ENCODE measurements at regions not wholly inside any gene's neighbourhood (a gene's known extent, or its start where the extent isn't known, plus 50 kb on each side); places are given as distances from the start of the nearest gene placed in this dataset.

- Histone ChIP-seq H3K4me2 (ENCODE audit: control insufficient read depth, extremely low read depth, insufficient read depth, low read depth, low read length) (no peak overlapping the region), H3K27me3 (ENCODE audit: control insufficient read depth, extremely low read depth, insufficient read depth, low read length) (no peaks in the 10 kb centered on the region), H4K20me1 (ENCODE audit: control insufficient read depth, extremely low read depth, insufficient read depth, low read length) (no peaks in the 10 kb centered on the region), H3K9me1 (ENCODE audit: control insufficient read depth, extremely low read depth, insufficient read depth, low read length) (no peaks in the 10 kb centered on the region), H3K9me3 (ENCODE audit: control insufficient read depth, low read depth, low read length) (no peaks in the 10 kb centered on the region), H3K79me2 (ENCODE audit: control insufficient read depth, insufficient read depth, low read length) (no peaks in the 10 kb centered on the region), H3K9ac (ENCODE audit: control insufficient read depth, extremely low read depth, insufficient read depth, low read length) (no peak overlapping the region), H3K4me1 (ENCODE audit: control insufficient read depth, extremely low read depth, insufficient read depth, low read length) (no peaks in the 10 kb centered on the region), H3K27ac (ENCODE audit: control insufficient read depth, insufficient read depth, low read length) (no peak overlapping the region), H3K4me3 (ENCODE audit: control insufficient read depth in 2 of 3, extremely low read depth in 1 of 3, insufficient read depth in 2 of 3, low read depth in 1 of 3, low read length in 3 of 3) (no peak overlapping the region), H2AFZ (ENCODE audit: control insufficient read depth, low read length) (no peak overlapping the region), H3K36me3 (ENCODE audit: control insufficient read depth in 2 of 2, extremely low read depth in 1 of 2, insufficient read depth in 2 of 2, low read length in 2 of 2) (no peaks in the 10 kb centered on the region)
- dilution Hi-C loops (cut with MboI; ENCODE audit: extremely low pct_ligation_motif_present, low sequenced_read_pairs), result no loop called here
- TF ChIP-seq EZH2 (IDR thresholded peaks at IDR 0.05; ENCODE audit: low read length), result no peak
- TF ChIP-seq, protein P1, sequence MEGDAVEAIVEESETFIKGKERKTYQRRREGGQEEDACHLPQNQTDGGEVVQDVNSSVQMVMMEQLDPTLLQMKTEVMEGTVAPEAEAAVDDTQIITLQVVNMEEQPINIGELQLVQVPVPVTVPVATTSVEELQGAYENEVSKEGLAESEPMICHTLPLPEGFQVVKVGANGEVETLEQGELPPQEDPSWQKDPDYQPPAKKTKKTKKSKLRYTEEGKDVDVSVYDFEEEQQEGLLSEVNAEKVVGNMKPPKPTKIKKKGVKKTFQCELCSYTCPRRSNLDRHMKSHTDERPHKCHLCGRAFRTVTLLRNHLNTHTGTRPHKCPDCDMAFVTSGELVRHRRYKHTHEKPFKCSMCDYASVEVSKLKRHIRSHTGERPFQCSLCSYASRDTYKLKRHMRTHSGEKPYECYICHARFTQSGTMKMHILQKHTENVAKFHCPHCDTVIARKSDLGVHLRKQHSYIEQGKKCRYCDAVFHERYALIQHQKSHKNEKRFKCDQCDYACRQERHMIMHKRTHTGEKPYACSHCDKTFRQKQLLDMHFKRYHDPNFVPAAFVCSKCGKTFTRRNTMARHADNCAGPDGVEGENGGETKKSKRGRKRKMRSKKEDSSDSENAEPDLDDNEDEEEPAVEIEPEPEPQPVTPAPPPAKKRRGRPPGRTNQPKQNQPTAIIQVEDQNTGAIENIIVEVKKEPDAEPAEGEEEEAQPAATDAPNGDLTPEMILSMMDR (optimal IDR thresholded peaks at IDR 0.05 in 1 of 3, IDR thresholded peaks at IDR 0.05 in 1 of 3, conservative IDR thresholded peaks at IDR 0.05 in 1 of 3; ENCODE audit: extremely low read depth in 1 of 3, insufficient read depth in 2 of 3, low read length in 3 of 3), result no peak
- DNase-seq (ENCODE audit: low read depth, low spot score) (no peak), FAIRE-seq (no peak)
Observed at GRCh38 chr13:111472083-111472482, 151.6 kb downstream of the TEX29 start.

DNA sequence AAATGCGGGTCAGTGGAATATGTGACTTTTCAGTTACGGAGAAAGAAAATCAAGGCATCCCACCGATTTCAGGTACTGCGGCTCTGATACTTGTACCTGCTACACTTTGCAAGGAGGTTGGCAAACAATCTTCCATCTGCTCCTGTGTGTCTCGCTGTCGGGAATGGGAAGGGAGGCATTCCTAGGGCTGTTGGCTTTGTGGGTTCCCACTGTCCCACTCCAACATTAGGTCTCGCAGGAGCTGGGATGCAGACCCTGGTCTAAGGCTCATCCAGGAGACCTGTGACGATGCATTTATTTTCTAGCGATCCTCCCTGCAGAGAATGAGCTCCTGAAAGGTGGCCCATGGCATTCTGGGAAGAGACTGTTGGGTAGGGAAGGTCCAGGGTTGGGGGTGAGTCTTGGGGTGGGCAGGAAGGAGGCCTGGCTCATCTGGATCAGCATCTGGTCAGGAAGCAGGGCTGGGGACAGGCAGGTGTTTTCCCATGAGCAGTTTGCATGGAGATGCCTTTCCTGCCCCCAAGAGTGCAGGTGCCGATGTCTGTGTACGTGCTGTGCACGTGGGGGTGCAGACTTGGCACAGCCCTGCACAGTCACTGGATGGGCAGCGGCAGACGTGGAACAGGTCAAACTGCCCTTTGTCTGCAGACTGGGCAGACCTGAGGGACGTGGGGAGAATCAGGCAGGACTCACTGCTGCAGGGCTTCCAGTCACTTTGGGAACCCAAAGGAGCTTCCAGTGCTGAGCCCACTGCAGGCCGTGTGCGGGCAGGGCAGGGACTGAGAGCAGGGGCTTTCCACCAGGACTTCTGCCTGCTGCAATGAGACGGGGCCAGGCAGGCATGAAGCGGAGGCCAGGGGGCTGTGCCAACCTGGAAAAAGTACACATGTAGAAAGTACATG lies 152.4 kb downstream of the TEX29 start:
- no peak overlapping the region for H3K27ac ChIP-seq (ENCODE audit: control insufficient read depth, insufficient read depth, low read length)
- H3K4me1 ChIP-seq (ENCODE audit: control insufficient read depth, extremely low read depth, insufficient read depth, low read length), result no peaks in the 10 kb centered on the region
- TF ChIP-seq, protein P1 (optimal IDR thresholded peaks at IDR 0.05 in 1 of 3, IDR thresholded peaks at IDR 0.05 in 1 of 3, conservative IDR thresholded peaks at IDR 0.05 in 1 of 3; ENCODE audit: extremely low read depth in 1 of 3, insufficient read depth in 2 of 3, low read length in 3 of 3), result no peak
- no peak for TF ChIP-seq EZH2 (IDR thresholded peaks at IDR 0.05; ENCODE audit: low read length)
- H3K27me3 ChIP-seq (ENCODE audit: control insufficient read depth, extremely low read depth, insufficient read depth, low read length), result no peaks in the 10 kb centered on the region
- no peak overlapping the region for H3K4me3 ChIP-seq (ENCODE audit: control insufficient read depth in 2 of 3, extremely low read depth in 1 of 3, insufficient read depth in 2 of 3, low read depth in 1 of 3, low read length in 3 of 3)
- H3K9ac ChIP-seq (ENCODE audit: control insufficient read depth, extremely low read depth, insufficient read depth, low read length), result no peak overlapping the region
- no peak overlapping the region for H2AFZ ChIP-seq (ENCODE audit: control insufficient read depth, low read length)
- H3K79me2 ChIP-seq (ENCODE audit: control insufficient read depth, insufficient read depth, low read length), result no peaks in the 10 kb centered on the region
- no peaks in the 10 kb centered on the region for H3K9me1 ChIP-seq (ENCODE audit: control insufficient read depth, extremely low read depth, insufficient read depth, low read length)
- dilution Hi-C loops (cut with MboI; ENCODE audit: extremely low pct_ligation_motif_present, low sequenced_read_pairs), result no loop called here
- no peaks in the 10 kb centered on the region for H4K20me1 ChIP-seq (ENCODE audit: control insufficient read depth, extremely low read depth, insufficient read depth, low read length)
- no peak overlapping the region for H3K4me2 ChIP-seq (ENCODE audit: control insufficient read depth, extremely low read depth, insufficient read depth, low read depth, low read length)
- DNase-seq (ENCODE audit: low read depth, low spot score), result no peak
- FAIRE-seq, result no peak
- no peaks in the 10 kb centered on the region for H3K9me3 ChIP-seq (ENCODE audit: control insufficient read depth, low read depth, low read length)
- H3K36me3 ChIP-seq (ENCODE audit: control insufficient read depth in 2 of 2, extremely low read depth in 1 of 2, insufficient read depth in 2 of 2, low read length in 2 of 2), result no peaks in the 10 kb centered on the region

All from keratinocyte (primary cell).